K562 (cell line): ENCODE measurements at regions not wholly inside any gene's neighbourhood (a gene's known extent, or its start where the extent isn't known, plus 50 kb on each side); places are given as distances from the start of the nearest gene placed in this dataset.

ENCODE experiments used
- ATAC-seq: fragments of 200-7000 bp; cut with Tn5 transposase; 3 replicates; pipeline ENCODE4 v1.9.1; 2020; ENCODE audit warnings: moderate library complexity
- BruUV-seq: library from RNA; stranded (reverse); fragments of 400-500 nt; replicated peaks from 2 replicates; lab custom pipeline; 2021; lab: Mats Ljungman, UMichigan
- CTCF ChIA-PET: fragments of 300-600 bp; formaldehyde crosslinking; extraction: SDS; loops from one replicate; lab custom pipeline; 2021; ENCODE audit warnings: low intra/inter-chr PET ratio; lab: Yijun Ruan, JAX
- POLR2A ChIA-PET: fragments of 300-600, 350-650 bp; sonication (Branson Sonifier 250); formaldehyde crosslinking; extraction: SDS; loops from one replicate; lab custom pipeline; 2021; ENCODE audit warnings: antibody characterized with exemption, inconsistent platforms; lab: Yijun Ruan, JAX
- DNase-seq, 4 experiments: peaks; one replicate each; pipeline versions ENCODE4 v3.0.0 to v3.0.0-alpha.2; 2011 to 2018; ENCODE audit warnings: low spot score in 3 of 4, mixed read lengths in 3 of 4; ENCODE audit errors: extremely low read depth in 1 of 4
- FAIRE-seq: peaks from 2 replicates; lab custom pipeline; 2011; peaks lifted over from hg19 to GRCh38; lab: Jason Lieb, UNC
- H2AFZ ChIP-seq: 2 replicates; pipeline ENCODE4 v1.6.0; 2011; ENCODE audit warnings: low read depth, low read length, control low read depth, inconsistent platforms
- H3K27ac ChIP-seq: fragments of 200-600 bp; 3 replicates; pipeline ENCODE4 v1.8.0; 2011; ENCODE audit warnings: low read depth, mild to moderate bottlenecking, control low read depth, inconsistent platforms, low read length, moderate library complexity, mixed read lengths; ENCODE audit errors: extremely low read depth
- H3K27me3 ChIP-seq, 2 experiments: fragments of 300-600 bp in 1 of 2; 2 replicates in 1 of 2; 3 replicates in 1 of 2; pipeline versions ENCODE4 v1.6.0 to v1.8.0; 2011; ENCODE audit warnings: inconsistent platforms in 2 of 2, low read length in 2 of 2, mild to moderate bottlenecking in 1 of 2, mixed read lengths in 1 of 2, moderate library complexity in 1 of 2; ENCODE audit not compliant: control insufficient read depth in 2 of 2, insufficient read depth in 2 of 2
- H3K36me3 ChIP-seq: fragments of 300-600 bp; 3 replicates; pipeline ENCODE4 v1.8.0; 2011; ENCODE audit warnings: mild to moderate bottlenecking, low read length, inconsistent platforms; ENCODE audit not compliant: control insufficient read depth, insufficient read depth
- H3K4me1 ChIP-seq, 2 experiments: fragments of 200-600 bp in 1 of 2; replicated peaks in 1 of 2; 2 replicates in 1 of 2; 3 replicates in 1 of 2; pipeline versions ENCODE4 v1.5.1 to v1.8.0; 2011; ENCODE audit warnings: inconsistent platforms in 2 of 2, low read length in 2 of 2, mild to moderate bottlenecking in 1 of 2, mixed read lengths in 1 of 2, moderate library complexity in 1 of 2; ENCODE audit not compliant: control insufficient read depth in 2 of 2, insufficient read depth in 2 of 2
- H3K4me2 ChIP-seq: 2 replicates; pipeline ENCODE4 v1.6.1; 2011; ENCODE audit warnings: low read length, control low read depth, inconsistent platforms, mixed read lengths; ENCODE audit not compliant: insufficient read depth
- H3K4me3 ChIP-seq: fragments of 200-600 bp; sonication (generic), shearing (Covaris generic); 2 replicates; pipeline ENCODE4 v1.5.1; 2016; ENCODE audit warnings: control low read depth, inconsistent platforms
- H3K79me2 ChIP-seq: fragments of 200-600 bp; 3 replicates; pipeline ENCODE4 v1.8.0; 2011; ENCODE audit warnings: low read length, inconsistent platforms; ENCODE audit not compliant: control insufficient read depth, insufficient read depth
- H3K9ac ChIP-seq, 2 experiments: 2 replicates each; pipeline versions ENCODE4 v1.6.0 to v1.6.1; 2011; ENCODE audit warnings: low read depth in 2 of 2, low read length in 2 of 2, control low read depth in 1 of 2, inconsistent platforms in 1 of 2, mild to moderate bottlenecking in 1 of 2, mixed read lengths in 1 of 2; ENCODE audit not compliant: insufficient read depth in 1 of 2
- H3K9me1 ChIP-seq: one replicate; pipeline ENCODE4 v1.6.0; 2011; ENCODE audit warnings: inconsistent platforms, mild to moderate bottlenecking, low read length, moderate library complexity; ENCODE audit not compliant: control insufficient read depth, insufficient read depth
- H3K9me3 ChIP-seq: replicated peaks from 2 replicates; pipeline ENCODE4 v1.5.1; 2011; ENCODE audit warnings: low read depth, low read length, inconsistent platforms; ENCODE audit not compliant: control insufficient read depth, insufficient read depth
- H4K20me1 ChIP-seq: replicated peaks from 2 replicates; pipeline ENCODE4 v1.6.1; 2011; ENCODE audit warnings: low read length, inconsistent platforms, mixed read lengths; ENCODE audit not compliant: control insufficient read depth, insufficient read depth
- EZH2 ChIP-seq: IDR thresholded peaks from 2 replicates; pipeline ENCODE4 v1.6.1; 2012; ENCODE audit warnings: low read depth, mild to moderate bottlenecking, inconsistent platforms, low read length, borderline replicate concordance
- FIP1L1 ChIP-seq: fragments of 200-400 bp; formaldehyde crosslinking; IDR thresholded peaks from 2 replicates; pipeline ENCODE4 v1.6.1; 2018; ENCODE audit warnings: mild to moderate bottlenecking, low read depth, low read length; ENCODE audit not compliant: poor library complexity, severe bottlenecking
- JUND ChIP-seq, 2 experiments: IDR thresholded peaks; 2 replicates in 1 of 2; 3 replicates in 1 of 2; pipeline ENCODE4 v1.6.1; 2011; ENCODE audit warnings: borderline replicate concordance in 2 of 2, low read depth in 2 of 2, low read length in 2 of 2, improper control_type of control experiment in 1 of 2, missing biosample characterization in 1 of 2, missing genetic modification characterization in 1 of 2, missing genetic modification reagents in 1 of 2
- KDM2B ChIP-seq: fragments of 250-450 bp; sonication (Bioruptor Pico); IDR thresholded peaks from 2 replicates; pipeline ENCODE4 v1.8.0; 2021; ENCODE audit warnings: mild to moderate bottlenecking, moderate library complexity
- KLF13 ChIP-seq: fragments of 450-650 bp; IDR thresholded peaks from 2 replicates; pipeline ENCODE4 v1.6.1; 2016; ENCODE audit warnings: missing genetic modification characterization, low read depth, mild to moderate bottlenecking, missing compliant biosample characterization, moderate library complexity, borderline replicate concordance
- NRF1 ChIP-seq, 2 experiments: fragments of 450-650 bp; IDR thresholded peaks in 1 of 2; conservative IDR thresholded peaks in 1 of 2; 2 replicates each; pipeline ENCODE4 v1.6.1; 2014; ENCODE audit warnings: mild to moderate bottlenecking in 2 of 2
- WGBS: fragments of 100-300 bp; shearing (Covaris generic); methylation state at CpG from one replicate; pipeline ENCODE4 v1.1.6; 2016; ENCODE audit warnings: low coverage, mixed read lengths; ENCODE audit not compliant: insufficient coverage; ENCODE audit errors: missing lambda C conversion rate; 5-methylcytosine and 5-hydroxymethylcytosine counted together
- in situ Hi-C: fragments of 300-500 bp; cut with MboI; formaldehyde crosslinking; loops from 4 replicates; pipeline ENCODE4 v1.15.0; 2018; ENCODE audit warnings: inconsistent platforms, mixed read lengths
- intact Hi-C: fragments of 100-400 bp; cut with micrococcal nuclease; formaldehyde crosslinking; loops from 2 replicates; pipeline ENCODE4 v1.14.2; 2022
- TF ChIP-seq, protein P1 (sequence below), 2 experiments: fragments of 450-650 bp; conservative IDR thresholded peaks; 2 replicates each; pipeline ENCODE4 v1.6.1; 2017; ENCODE audit warnings: mild to moderate bottlenecking in 2 of 2, moderate library complexity in 2 of 2

DNA sequence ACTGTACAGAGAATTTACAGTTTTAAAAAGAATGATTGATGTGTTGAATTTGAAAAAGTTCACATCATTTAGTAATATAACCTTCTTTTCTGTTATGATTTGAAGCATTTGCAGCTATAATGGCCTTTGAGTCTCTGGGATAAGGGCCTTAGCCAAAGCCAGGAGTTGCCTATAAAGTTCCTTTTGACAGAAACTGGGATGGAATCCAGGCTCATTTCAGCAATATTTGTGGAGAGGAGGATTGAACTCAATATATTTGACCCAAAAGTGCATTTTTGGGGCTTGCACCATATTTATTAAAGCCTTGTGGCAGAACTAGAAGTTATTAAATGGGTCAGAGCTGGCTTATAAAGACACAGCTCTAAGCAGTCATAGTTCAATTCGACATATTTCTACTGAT lies 348.7 kb upstream of the EPHA3 start (continued):
- TF ChIP-seq EZH2 (no peak), NRF1 (conservative IDR thresholded peaks at IDR 0.05 in 1 of 2, IDR thresholded peaks at IDR 0.05 in 1 of 2) (no peak), FIP1L1 (no peak), JUND (IDR thresholded peaks at IDR 0.05; ENCODE audit: borderline replicate concordance, low read depth, low read length) (no peak), JUND (tag; IDR thresholded peaks at IDR 0.05; ENCODE audit: borderline replicate concordance, low read depth, low read length) (no peak), KDM2B (CRISPR knock-in tag) (no peak)
- TF ChIP-seq, protein P1, sequence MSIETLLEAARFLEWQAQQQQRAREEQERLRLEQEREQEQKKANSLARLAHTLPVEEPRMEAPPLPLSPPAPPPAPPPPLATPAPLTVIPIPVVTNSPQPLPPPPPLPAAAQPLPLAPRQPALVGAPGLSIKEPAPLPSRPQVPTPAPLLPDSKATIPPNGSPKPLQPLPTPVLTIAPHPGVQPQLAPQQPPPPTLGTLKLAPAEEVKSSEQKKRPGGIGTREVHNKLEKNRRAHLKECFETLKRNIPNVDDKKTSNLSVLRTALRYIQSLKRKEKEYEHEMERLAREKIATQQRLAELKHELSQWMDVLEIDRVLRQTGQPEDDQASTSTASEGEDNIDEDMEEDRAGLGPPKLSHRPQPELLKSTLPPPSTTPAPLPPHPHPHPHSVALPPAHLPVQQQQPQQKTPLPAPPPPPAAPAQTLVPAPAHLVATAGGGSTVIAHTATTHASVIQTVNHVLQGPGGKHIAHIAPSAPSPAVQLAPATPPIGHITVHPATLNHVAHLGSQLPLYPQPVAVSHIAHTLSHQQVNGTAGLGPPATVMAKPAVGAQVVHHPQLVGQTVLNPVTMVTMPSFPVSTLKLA (conservative IDR thresholded peaks at IDR 0.05), result no peak

DNA sequence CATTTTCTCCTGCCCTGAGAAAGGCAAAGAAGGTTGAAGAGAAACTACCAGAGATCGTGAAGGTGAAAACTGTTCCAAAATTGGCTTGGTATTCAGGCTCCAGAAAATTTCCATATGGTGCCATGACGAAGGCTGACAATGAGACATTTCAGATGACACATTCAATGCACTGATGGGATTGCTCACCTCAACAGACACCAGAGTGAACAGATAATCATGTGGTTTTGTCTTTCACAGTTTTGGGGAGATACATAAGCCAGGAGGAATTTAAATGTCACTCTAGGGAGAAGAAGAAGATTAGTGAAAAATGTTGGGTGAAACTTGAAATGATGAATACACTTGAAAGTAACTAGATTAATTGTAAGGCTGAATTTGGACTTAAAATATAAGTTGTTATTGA lies 339.7 kb upstream of the EPHA3 start:
- ChIA-PET POLR2A (no interaction called here), CTCF (no interaction called here)
- H3K36me3 ChIP-seq, result no peaks in the 10 kb centered on the region
- intact Hi-C loops (no loop called here), in situ Hi-C loops (no loop called here)
- no peak overlapping the region for H3K4me2 ChIP-seq
- no peaks in the 10 kb centered on the region for H3K27me3 ChIP-seq
- no peaks in the 10 kb centered on the region for H3K9me3 ChIP-seq
- BruUV-seq, result no TSS peak
- H3K9ac ChIP-seq, result no peak overlapping the region
- TF ChIP-seq KLF13 (tag), result no peak
- no peak overlapping the region for H3K4me3 ChIP-seq
- no peaks in the 10 kb centered on the region for H3K79me2 ChIP-seq
- no peak overlapping the region for H3K27ac ChIP-seq
- ATAC-seq (no peak), DNase-seq (no peak), FAIRE-seq (no peak)
- no peaks in the 10 kb centered on the region for H4K20me1 ChIP-seq
- no peaks in the 10 kb centered on the region for H3K4me1 ChIP-seq
- no peak overlapping the region for H2AFZ ChIP-seq
- WGBS, result 0% methylated on average over 2 of the region's 2 CpGs
- no peaks in the 10 kb centered on the region for H3K9me1 ChIP-seq
